ENCODE measurements at regions not wholly inside any gene's neighbourhood (a gene's known extent, or its start where the extent isn't known, plus 50 kb on each side); places are given as distances from the start of the nearest gene placed in this dataset.

- no peak for DNase-seq
These were observed 101.8 kb upstream of the LIPC start for GRCh38 chr15:58329781-58330671.

- no peak for DNase-seq
These were observed 100.8 kb upstream of the LIPC start for GRCh38 chr15:58330741-58331559.

GRCh38 chr15:58331560-58331912, 100.3 kb upstream of the LIPC start:
- DNase-seq = no peak

GRCh38 chr15:58331913-58332675, 99.7 kb upstream of the LIPC start:
- peak; percentile 95 for DNase-seq

GRCh38 chr15:58332676-58333400, 99.0 kb upstream of the LIPC start:
- DNase-seq = no peak

- DNase-seq = no peak
These were observed 97.0 kb upstream of the LIPC start for GRCh38 chr15:58334803-58335202.

- DNase-seq = no peak
These were observed 95.6 kb upstream of the LIPC start for GRCh38 chr15:58336161-58336560.

GRCh38 chr15:58340176-58340575, 91.6 kb upstream of the LIPC start:
- DNase-seq = no peak

- DNase-seq = no peak
These were observed 89.3 kb upstream of the LIPC start for GRCh38 chr15:58342508-58342907.

- no peak for DNase-seq
These were observed 87.3 kb upstream of the LIPC start for GRCh38 chr15:58344213-58345070.

GRCh38 chr15:58346361-58346760, 85.4 kb upstream of the LIPC start:
- no peak for DNase-seq

GRCh38 chr15:58348095-58348812, 83.5 kb upstream of the LIPC start:
- no peak for DNase-seq

GRCh38 chr15:58352026-58352929, 79.5 kb upstream of the LIPC start:
- no peak for DNase-seq

- DNase-seq = no peak
These were observed 76.3 kb upstream of the LIPC start for GRCh38 chr15:58355382-58355971.

- DNase-seq = no peak
These were observed 75.8 kb upstream of the LIPC start for GRCh38 chr15:58355973-58356372.

GRCh38 chr15:58357529-58358476, 74.0 kb upstream of the LIPC start:
- no peak for DNase-seq

- DNase-seq = no peak
These were observed 71.2 kb upstream of the LIPC start for GRCh38 chr15:58360421-58361090.

Data from eye (tissue), 1 donor.